ENCODE measurements at regions not wholly inside any gene's neighbourhood (a gene's known extent, or its start where the extent isn't known, plus 50 kb on each side); places are given as distances from the start of the nearest gene placed in this dataset.

DNA sequence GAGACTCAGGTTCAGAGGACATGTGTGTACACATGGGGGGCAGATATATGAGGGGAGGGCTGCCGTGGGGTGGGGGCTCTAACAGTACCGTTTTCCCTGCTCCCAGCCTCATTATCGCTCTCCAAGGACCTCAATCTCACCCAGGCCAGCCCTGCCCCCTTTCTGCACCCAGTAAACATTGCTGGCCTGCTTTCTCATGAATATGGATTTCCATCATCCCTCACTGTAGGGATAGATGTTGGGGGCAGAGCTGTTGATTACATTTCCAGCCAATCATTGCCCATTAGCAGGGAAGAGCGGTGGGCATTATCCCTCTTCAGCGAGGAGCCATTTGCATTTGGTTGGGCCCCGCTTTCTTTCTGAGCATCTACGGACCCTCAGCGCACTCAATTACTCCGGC is 273.8 kb downstream of the RPS6KC1 start:
- TF ChIP-seq, protein P1, sequence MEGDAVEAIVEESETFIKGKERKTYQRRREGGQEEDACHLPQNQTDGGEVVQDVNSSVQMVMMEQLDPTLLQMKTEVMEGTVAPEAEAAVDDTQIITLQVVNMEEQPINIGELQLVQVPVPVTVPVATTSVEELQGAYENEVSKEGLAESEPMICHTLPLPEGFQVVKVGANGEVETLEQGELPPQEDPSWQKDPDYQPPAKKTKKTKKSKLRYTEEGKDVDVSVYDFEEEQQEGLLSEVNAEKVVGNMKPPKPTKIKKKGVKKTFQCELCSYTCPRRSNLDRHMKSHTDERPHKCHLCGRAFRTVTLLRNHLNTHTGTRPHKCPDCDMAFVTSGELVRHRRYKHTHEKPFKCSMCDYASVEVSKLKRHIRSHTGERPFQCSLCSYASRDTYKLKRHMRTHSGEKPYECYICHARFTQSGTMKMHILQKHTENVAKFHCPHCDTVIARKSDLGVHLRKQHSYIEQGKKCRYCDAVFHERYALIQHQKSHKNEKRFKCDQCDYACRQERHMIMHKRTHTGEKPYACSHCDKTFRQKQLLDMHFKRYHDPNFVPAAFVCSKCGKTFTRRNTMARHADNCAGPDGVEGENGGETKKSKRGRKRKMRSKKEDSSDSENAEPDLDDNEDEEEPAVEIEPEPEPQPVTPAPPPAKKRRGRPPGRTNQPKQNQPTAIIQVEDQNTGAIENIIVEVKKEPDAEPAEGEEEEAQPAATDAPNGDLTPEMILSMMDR (IDR thresholded peaks at IDR 0.05; ENCODE audit: insufficient read depth, low read depth, low read length, missing control alignments): no peak
- no peak for DNase-seq (ENCODE audit: low read depth)
- no peak overlapping the region for H3K4me3 ChIP-seq (ENCODE audit: low read depth, low read length)

DNA sequence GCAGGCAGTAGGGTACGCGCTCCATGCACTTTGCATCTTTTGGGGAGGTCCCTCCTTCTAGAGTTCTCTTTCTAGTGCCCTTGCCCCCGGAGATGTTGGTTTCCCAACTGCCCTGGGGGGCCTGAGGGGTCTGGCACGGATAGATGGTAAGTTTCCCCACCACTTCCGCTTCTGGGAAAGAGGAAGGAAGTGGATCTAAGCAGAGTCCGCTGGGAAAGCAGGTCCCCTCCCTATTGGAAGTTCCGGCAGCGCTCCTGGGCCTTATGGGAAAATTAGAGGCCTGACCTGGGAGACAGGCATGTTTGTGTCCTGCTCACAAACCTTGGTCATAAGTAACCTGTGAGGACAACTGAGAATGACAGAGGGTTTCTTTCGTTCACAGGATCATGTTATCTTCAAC is 274.4 kb downstream of the RPS6KC1 start:
- H3K4me3 ChIP-seq (ENCODE audit: low read depth, low read length): no peak overlapping the region
- TF ChIP-seq, protein P1 (IDR thresholded peaks at IDR 0.05; ENCODE audit: insufficient read depth, low read depth, low read length, missing control alignments): no peak
- no peak for DNase-seq (ENCODE audit: low read depth)

DNA sequence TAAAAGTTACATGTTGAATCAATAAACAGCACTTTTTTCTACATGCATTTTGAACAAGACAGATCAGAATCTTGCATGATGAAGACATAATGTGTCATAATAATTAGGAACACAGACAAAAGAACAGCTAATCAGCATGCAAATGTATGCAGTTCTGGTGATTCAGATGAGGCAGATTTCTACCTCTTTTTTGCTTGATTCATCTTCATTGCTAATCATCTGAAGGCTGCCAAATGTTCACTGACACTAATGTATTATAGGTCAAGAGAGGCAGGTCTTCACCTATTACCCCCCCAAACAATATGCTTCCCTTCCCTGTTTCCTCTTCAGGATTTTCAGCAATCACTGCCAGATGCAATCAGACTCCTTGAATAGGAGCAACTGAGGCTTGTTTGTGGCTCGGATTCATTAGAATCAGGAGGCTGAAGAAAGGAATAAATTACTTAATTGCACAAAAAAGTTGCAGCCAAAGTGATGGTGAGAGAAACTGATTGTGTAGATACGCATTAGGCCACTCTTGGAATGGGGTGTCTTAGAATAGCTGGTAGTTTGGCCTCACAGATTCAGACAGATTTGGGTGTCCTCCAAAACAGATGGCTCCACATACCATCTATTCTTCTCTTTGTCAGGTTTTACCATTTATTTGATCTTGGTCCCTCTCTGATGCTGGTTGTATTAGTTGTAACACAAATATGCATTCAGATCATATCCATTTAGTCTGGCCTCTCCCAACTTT is 275.4 kb downstream of the RPS6KC1 start:
- DNase-seq (ENCODE audit: low read depth): no peak
- TF ChIP-seq, protein P1 (IDR thresholded peaks at IDR 0.05; ENCODE audit: insufficient read depth, low read depth, low read length, missing control alignments): no peak
- H3K4me3 ChIP-seq (ENCODE audit: low read depth, low read length): no peak overlapping the region

DNA sequence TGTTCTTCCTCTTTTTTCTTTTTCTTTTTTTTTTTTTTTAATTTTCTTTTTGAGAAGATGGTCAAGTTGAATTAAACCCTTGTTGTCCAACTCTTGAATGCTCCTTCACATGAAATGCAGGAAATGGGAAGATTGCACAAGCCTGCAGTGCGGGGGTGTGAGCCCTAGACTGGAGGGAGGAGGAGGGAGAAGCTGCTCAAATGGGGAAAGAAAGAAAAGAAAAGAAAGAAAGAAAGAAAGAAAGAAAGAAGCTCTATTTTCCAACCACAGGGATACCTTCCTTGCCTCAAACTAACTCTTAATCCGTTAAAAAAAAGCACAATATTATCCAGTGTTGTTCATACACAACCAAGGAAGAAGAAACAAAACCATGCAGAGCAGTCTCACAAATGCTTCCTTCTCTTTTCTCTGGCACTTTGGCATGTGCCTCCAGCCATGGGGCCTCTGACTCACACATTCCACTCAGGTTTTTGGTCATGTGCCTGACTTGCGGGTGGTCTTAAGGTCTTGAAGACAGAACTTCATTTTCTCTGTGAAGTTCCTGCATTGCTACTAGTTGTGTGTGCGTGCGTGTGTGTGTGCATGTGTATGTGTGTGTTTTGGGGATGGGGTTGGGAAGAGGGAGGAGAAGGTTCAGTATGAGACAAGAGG is 276.1 kb downstream of the RPS6KC1 start:
- TF ChIP-seq, protein P1 (IDR thresholded peaks at IDR 0.05; ENCODE audit: insufficient read depth, low read depth, low read length, missing control alignments): no peak
- no peak for DNase-seq (ENCODE audit: low read depth)
- no peak overlapping the region for H3K4me3 ChIP-seq (ENCODE audit: low read depth, low read length)

DNA sequence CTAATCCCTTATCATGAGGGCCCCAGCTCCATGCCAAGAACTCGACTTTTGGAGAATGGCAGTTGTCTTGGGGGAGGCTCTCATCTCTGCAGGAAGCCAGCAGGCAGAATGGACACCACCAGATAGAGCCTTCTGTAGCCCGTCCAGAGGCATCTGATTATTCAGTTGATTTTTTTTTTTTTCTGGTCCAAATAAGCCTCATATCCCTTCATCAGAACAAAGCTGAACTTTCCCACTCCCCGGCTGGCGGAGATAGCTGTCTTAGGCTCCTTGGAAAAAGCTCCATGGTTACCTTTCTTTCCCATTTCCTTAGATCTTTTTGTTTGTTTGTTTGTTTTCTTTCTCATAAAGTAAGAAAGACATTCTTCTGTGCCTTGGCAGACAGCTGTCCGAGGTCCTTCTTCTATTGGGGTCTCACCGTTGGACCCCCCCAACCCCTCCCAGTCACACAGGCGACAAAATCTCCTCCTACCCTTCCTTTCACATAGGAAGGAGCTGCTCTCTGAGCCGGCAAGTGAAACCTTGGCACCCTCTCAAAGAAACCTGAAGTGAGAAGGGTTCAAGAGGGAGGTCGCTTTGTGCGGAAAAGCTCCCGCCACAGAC is 278.5 kb downstream of the RPS6KC1 start:
- TF ChIP-seq, protein P1 (IDR thresholded peaks at IDR 0.05; ENCODE audit: insufficient read depth, low read depth, low read length, missing control alignments): no peak
- no peak for DNase-seq (ENCODE audit: low read depth)
- H3K4me3 ChIP-seq (ENCODE audit: low read depth, low read length): no peak overlapping the region

DNA sequence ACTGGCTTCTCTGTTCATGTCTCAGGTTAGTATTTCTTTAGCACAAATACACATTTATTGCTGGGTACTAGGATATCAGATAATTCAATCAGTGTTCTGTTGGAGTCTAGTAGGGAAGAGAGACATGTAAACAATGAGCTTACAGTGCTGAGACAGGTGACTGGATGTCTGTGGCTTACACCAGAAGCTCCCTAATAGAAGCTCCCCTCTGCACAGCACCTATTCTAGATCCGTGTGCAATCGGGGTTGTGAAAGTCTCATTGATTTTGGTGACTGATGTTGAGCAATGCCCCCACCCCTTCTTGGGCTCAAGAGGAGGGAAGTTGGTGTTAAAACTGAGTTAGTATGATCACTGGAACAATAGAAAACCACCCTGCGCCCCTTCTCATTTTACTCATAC is 279.2 kb downstream of the RPS6KC1 start:
- DNase-seq (ENCODE audit: low read depth): no peak

More for the DNA sequence above, 279.2 kb downstream of the RPS6KC1 start:
- no peak overlapping the region for H3K4me3 ChIP-seq (ENCODE audit: low read depth, low read length)
- TF ChIP-seq, protein P1 (IDR thresholded peaks at IDR 0.05; ENCODE audit: insufficient read depth, low read depth, low read length, missing control alignments): no peak

Measured in GM12865 (cell line).